Activated CD4-positive, alpha-beta T cell treated with anti-CD3 and anti-CD28 coated beads, Interleukin-2, Interleukin-6, amounts not matched to agents 100 ng/mL and 50 ng/mL, durations not matched to agents 16 hours and 8 hours (primary cell): ENCODE measurements at regions not wholly inside any gene's neighbourhood (a gene's known extent, or its start where the extent isn't known, plus 50 kb on each side); places are given as distances from the start of the nearest gene placed in this dataset.
"Not testable (repeated sequence)": the region's sequence is repeated elsewhere in the genome, so short reads cannot be mapped to it uniquely, and the experiment has no call there.

Experiments
- DNase-seq: peaks from one replicate; pipeline ENCODE4 v3.0.0-alpha.2; 2020

DNA sequence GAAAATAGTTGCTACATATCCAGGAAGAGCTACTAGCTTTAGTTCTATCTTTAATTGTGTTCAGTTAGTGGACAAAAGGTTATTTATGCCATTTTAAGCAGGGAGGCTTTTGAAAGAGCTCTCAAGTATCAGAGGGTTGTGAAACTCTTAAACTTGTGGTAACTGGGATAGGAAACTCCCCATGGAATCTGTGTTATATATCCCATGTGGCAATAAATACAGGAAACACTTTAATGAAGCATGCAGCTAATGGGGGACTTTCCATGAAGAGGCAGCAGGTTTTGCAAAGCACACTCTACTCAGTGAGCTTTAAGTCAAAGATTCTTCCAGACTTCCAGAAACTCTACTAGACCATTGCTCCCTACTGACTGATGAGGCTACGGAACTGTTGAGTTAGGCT, 805.0 kb upstream of the C9orf72 start:
- no peak for DNase-seq

DNA sequence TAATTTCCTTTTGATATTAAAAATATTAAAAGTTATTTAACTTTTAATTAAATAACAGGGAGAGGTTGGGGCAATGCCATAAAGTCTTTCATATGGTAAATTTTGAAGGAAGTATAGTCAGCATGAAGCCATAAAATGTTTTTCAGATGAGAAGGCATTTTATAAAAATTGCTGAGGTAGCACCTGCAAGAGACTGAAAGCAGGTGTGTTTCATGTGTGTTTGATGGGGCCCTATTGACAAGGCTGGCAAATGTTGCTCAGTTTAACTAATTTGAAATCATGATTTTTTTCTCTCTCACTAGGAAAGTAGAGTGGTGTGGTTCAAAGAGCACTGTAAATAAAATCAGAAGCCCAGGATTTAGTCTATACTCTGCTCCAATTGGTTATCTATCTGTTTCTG, 805.8 kb upstream of the C9orf72 start:
- DNase-seq: no peak

DNA sequence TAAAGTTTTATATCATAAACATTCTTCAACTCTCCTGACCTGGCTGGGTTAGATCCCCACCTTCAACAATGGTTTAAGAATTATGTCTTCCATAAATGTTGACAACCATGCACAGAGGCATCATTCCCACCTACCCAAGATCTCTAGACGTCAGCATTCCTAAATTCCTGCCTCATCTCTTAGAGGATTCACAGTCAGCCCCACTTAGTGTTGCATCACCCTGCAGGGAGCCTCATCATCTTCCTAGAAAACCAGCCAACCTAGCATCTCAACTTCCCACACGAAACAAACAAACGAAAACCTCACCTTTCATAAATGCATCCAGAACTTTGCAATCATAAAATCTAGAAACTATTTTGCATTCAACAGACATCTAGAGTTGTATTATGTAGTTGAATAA, 816.1 kb upstream of the C9orf72 start:
- DNase-seq: no peak

DNA sequence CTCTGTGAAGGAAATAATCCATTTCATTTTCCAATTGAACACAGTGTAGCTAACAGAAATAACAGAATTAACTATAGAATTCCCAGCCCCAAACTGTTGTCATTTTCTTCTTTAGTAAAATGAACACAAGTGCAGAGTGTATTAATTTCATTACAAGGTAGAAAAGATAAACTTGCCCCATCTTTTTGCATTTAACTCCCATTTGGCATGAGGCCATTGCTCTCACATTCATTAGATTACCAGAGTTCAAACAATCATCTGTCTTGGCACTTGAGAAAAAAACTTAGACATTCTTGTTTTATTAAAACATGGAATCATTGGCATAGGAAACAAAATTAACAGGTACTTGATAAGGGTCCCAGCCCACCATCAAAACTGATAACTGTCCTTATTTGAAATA, 821.5 kb upstream of the C9orf72 start:
- DNase-seq: no peak

DNA sequence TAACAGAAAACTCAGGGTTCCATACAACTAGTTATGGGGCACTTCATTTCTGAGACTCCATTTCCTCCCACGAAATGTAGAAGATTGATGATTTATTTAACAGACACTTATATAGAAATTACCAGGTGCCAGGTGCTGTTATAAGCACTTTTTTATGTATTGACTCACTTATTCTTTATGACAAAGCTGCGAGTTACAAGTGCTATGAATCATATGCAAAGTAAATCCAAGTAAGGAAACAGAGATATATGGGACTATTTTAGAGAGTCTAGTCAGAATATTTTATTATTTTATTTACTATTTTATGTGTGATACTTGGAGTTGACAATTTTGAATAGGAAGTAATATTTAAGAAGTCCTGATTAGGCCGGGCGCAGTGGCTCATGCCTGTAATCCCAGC, 822.8 kb upstream of the C9orf72 start:
- DNase-seq: no peak

DNA sequence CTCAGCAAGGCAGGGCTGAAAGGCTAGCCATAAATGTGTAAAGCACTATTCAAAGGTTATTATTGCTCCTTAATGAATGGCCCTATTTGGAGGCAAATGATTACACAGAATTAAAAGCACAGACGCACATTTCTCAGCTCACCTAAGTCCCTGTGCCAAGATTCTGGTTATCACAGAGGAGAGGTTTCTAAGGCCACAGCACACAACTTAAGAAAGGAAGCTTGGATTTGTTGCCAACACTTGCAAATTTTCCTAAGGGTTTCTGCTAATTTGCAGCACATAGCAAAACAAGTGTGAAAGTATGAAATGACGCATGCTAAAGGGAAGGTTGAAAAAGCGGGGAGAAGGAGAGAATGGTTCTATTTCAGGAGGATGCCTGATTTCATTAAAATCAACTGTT, 834.1 kb upstream of the C9orf72 start:
- no peak for DNase-seq

DNA sequence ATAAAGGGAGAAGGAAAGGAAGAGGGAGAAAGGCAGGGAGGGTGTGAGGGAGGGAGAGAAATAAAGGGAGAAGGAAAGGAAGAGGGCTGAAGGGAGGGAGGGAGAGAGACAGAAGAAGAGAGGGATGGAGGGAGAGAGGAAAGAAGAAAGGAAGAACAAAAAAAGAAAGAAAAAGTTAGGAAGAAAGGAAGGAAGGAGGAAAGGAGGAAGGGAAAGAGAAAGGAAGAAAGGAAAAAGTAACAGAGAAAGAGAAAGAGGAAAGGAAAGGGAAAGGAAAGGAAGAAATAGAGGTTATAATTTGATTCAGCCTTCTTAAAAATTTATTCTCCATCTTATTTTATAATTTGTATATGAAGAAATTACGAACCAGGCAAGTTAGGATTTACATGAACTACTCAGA, 836.6 kb upstream of the C9orf72 start:
- DNase-seq: no peak

DNA sequence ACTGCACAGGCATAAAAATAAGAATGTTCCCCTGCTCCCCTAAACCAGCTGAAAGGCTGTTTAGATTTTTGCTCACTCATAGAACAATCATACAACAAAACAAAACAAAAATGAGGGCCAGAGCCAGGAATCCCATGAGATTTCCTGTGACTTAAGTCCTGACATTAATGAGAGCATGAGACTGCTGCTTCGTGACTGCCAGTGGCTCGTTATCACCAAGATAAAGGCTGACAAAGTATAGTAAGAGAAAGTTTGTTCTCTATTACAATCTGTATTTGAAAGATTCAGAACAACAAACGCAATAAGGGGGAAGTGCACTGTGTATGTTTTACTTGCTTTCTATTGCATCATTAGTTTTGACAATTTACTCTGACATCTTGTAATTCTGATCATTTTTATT, 837.1 kb upstream of the C9orf72 start:
- no peak for DNase-seq

DNA sequence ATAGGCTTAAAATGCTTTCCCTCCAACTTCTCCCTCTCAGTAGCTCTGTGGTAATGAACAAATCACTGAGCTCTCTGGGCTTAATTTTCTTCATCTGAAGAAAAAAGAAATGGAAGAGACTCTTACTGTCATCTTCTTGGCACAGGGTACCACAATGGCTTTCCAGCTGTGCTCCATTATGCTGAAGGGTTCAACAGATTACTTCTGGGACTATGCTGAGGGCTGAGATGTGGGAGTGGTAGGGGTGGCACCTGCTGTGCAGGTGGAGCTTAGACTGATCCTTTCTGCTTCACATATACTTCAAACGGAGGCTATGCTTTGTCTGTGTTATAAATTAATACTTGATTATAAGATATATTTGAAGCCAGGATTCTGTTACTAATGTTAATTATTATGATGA, 840.2 kb upstream of the C9orf72 start:
- no peak for DNase-seq

DNA sequence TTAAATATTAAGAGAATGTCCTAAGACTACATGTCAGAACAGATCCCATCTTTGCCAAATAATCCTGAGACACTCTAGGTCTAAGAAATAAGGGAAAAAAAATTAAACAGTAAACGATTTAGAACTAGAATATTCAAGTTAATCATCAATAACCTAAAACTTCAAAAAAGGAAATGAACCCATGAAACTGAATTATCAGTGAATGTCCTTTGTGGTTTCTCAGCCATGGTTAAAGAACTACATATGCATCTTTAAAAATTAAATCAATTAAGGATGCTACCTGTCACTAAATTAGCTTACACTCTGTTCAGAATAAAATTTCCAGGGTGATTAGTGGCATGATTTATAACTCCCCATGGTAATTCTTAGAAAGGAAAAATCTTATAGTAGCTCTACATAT, 850.0 kb upstream of the C9orf72 start:
- no peak for DNase-seq

DNA sequence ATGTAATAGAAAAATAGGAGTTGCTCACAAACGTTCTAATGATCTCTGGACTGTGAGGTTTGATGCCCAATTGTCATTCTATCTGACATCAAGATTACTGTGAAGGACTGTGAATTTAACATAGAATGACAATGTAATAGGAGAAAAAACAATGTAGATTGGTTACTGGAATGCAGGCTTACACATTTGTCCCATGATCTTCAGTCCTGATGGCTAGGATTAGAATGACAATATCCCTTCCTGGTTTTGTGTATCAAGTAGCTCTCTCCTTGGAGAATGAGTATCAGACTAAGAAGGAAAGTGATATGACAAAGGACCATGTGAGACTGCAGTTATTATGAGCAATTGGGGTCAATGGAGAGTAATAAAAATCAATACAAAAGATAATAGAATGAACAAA, 862.2 kb upstream of the C9orf72 start:
- DNase-seq: no peak

DNA sequence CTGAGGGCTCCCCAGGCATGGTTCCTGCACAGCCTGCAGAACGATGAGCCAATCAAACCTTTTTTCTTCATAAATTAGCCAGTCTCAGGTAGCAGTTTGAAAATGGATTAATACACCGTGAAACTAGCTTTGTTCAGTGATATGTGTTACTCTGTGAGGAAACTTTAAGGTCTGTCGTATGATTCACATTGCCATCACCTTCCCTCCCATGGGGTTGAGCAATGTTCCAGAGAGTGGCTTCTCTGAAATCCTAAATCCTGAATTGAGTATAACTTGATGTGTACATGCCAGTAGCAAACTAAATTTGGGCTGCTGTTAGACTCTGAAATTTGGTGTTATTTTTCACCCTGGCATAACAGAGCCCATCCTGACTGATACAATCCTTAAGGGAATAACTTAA, 866.4 kb upstream of the C9orf72 start:
- DNase-seq: no peak

DNA sequence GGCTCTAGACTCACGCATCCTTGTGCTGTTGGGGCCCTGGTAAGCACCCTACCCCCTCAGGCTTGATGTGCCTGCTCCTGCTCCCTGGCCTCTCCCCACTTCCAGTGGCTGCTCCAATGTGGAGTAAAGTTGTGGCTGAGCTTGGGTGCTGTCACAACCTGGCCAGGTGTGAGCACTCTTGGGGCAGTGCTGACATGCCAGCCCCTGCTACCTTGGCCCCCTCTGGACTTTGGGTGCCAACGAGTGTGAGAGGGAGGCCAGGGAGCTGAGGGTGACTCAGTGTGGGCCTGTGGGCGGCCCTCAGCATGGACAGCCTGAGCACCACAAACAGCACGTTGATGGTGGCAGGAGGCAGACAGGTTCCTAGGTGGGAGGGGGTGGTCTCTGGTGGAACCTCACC, 870.2 kb upstream of the C9orf72 start:
- no peak for DNase-seq

DNA sequence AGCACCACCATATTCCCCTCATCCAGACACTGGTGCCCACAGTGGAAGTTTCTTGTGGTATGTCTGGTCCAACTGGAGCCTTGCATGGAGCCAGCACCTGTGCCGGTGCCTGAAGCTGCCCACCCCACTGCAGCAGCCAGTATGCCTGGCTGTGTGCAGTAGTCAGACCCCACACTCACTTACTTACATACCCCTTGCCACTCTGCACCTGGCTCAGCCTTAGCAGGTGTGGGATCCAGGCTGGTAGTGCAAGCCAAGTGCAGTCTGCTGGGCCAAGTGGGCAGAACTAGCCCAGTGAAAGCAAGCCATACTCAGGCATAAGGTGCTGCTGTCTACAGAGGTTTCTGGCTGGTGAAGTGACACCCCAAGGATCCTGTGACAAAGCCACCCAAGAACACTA, 871.4 kb upstream of the C9orf72 start:
- no peak for DNase-seq

DNA sequence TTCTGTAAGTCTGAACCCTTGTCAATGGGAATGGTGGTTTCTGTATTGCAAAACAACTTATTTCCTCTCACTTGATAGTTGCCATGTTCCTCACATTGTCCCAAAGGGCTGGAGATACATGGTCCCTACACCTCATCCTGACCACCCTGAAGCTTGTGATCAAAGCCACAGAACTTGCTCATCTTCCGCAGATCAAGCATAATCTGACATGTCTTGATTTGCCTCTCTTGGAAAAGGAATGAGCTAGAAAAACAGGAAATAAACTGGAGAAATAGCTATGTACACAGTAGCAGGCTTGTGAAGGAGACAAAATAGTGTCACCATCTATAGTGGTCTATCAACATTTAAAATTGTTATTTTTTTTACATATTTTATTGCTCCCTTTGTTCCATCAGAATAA, 871.9 kb upstream of the C9orf72 start:
- DNase-seq: no peak

DNA sequence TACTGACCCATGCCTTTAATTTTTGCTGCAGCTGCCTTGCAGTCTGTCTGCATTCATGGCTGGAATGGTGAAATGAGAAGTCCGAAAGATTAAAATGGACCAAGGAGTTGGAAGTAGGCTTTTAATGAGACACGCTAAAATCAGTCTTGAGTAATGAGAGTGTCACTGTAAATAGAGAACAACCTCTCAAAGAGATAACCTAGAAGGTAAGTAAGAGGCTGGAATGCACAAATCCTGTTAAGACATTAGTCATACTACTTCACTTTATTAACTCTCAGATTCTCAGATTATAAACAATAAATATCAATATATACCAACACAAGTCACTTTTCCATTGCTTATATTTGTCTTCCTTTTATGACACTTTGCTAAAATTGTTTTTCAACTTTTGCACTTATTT, 880.6 kb upstream of the C9orf72 start:
- DNase-seq: no peak

DNA sequence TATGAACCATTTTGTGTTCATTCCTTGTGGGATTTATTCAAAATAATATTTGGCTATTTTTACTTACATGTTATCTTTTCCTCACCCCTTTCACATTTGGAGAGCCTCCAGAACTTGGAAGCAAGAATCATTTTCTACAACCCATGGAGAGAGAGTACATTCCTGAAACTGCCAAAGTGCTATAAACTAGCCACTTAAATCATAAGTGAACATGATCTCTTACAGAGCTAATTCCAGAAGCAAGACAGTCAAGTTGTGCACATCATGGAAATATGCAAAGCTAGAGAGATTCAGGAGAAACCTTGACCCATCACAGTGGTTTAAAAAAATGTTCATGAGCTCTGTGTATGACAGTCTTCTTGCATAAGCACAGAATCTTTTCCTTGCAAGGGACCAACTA, 883.6 kb upstream of the C9orf72 start:
- DNase-seq: no peak

DNA sequence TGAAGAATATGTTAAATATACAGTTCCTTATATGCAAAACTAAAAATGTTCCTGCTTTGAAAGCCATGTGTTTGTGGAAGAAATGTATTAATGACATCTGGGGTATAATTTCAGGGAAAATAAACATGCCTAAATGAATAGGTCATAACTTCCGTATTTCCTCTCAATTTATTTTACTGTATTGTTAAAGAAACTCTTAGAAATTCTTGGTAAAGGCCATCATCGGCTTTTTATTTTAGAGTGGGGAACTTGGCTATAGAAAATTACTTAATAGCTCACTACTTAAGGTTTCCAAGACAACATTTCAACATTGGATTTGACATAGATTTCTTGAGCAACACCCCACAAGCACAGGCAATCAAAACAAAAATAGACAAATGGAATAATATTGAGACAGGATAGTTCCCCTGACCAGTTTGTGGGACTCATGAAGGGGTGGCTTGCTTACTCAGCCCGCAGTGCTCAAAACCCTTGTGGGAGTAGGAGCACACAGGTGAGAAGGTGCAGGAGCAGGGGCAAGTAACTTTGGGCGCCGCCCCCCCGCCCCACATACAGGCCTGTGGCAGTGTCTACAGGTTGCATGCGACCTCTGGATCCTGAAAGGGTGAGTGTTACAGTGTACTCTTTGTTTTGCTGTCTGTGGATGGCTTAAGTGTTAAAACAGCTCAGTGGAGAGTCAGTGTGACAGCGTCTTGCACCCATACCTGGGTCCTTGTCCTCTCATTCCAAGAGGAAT, 891.4 kb upstream of the C9orf72 start:
- DNase-seq: no peak

DNA sequence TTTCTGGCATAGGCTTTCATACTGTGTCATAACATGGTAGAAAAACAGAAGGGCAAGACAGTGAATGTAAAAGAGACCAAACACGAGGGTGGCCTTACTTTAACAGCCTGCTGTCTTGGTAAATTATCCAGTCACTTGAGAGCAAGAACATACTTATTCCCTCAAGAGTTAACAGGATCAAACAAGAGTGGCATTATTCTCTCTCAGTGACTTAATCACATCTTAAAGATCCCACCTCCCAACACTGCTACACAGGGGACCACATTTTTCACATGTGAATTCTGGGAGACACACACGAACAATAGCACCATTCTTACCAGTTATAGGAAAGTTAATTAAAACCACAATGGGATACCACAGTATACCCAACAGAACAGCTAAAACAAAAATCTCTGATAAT, 898.0 kb upstream of the C9orf72 start:
- no peak for DNase-seq

DNA sequence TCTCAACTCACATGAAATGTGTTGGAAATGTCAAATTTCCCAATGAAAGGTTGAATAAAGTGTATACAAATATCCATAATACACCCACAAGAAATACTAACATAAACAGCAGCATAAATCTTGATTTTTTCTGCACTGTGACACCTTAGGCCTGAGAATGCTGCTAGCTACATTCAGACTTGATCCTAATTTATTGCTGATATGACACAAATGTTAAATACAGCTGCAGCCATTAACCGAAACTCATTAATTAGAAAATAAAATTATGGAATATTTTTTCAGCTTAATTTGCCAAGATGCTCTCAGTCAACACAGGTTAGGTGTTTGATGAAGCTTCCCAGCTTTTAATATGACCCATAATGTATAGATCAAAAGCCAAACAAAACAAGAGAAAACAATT, 914.3 kb upstream of the C9orf72 start:
- no peak for DNase-seq

DNA sequence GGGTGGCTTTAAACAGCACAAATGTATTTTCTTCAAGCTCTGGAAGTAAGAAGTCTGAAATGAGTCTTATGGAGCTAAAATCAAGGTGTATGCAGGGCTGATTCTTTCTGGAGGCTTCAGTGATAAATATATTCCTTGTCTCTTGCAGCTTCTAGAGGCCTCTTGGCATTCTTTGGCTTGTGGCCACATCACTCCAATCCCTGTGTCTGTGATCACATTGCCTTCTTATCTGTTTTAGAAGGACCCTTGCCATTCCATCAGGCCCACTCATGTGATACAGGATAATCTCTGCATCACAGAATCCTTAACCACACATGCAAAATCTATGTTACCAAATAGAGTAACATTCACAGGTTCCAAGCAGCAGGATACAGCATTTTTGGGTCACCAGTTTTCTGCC, 917.8 kb upstream of the C9orf72 start:
- no peak for DNase-seq

DNA sequence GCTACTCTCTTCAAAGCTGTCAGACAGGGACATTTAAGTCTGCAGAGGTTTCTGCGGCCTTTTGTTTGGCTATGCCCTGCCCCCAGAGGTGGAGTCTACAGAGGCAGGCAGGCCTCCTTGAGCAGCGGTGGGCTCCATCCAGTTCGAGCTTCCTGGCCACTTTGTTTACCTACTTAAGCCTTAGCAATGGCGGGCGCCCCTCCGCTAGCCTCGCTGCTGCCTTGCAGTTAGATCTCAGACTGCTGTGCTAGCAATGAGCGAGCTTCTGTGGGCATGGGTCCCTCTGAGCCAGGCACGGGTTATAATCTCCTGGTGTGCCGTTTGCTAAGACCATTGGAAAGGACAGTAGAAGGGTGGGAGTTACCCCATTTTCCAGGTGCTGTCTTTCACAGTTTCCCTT, 924.9 kb upstream of the C9orf72 start:
- DNase-seq: not testable (repeated sequence)

DNA sequence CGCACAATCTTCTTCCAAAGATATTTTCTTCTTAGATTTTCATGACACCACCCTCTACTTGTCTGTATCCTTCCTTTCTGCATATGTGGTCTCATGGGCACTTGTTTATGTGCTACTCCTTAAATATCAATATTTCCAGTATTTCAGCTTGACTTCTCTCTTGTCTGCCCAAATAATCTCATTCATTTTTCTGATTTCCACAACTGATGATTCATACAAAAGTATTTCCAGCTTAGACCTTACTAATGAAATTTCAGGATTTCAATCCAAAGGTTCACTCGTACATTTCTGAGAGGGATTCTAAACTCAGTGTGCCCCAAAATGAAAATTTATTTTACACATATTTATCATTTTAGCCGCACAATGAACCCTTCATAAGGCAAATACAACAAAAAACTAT, 928.9 kb upstream of the C9orf72 start:
- DNase-seq: no peak

DNA sequence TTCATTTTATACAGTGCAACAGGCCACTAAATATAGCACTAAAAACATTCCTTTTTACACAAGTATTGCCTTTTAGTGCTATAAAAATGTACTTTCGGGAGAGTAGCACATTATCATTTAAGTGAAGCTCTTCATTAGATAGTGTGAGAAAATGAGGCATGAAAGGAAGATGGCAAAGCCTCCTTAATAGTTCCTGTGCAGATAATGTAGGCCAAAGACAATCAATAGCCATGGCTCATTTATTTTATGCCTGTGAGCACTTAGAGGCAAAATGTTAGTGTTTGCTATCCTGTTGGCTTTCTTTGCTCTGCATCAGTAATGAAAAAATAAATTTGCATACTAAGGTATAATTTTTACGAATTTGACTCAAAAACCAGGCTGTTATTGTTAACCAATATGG, 929.5 kb upstream of the C9orf72 start:
- DNase-seq: no peak

DNA sequence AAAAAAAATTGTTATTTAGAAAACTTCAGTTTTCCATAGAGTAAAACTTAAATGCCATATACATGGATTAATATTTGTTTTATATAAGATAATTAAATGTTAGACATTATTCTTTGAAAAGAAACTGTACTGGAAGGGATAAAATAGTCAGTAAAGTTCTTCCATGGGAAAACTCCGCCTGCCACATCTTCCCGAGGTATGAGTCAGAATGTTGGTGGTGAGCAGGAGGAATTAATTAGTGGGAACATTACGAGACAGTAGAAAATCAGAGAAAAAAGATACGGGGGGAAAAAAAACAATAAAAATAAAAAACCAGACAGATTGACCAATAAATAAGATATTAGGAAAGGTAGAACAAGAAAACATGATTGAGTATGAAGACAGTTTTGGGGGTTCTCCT, 930.3 kb upstream of the C9orf72 start:
- no peak for DNase-seq

DNA sequence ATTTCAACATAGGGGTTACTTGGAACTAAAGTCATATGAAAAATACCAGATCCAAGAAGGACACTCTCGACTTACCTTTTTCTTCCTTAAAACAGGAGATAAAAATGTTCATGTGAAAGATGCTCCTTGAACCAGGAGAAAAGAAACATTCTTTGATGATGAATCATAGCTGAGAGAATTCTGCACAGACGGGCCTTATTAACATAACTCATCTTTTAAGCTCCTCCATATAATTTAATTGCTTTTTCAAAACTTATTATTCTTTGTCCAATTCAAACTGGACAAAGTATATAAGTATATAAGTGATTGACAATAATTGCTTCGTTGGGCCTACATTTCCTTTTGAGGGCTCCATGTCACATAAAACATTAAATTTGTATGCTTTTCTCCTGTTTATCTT, 945.2 kb upstream of the C9orf72 start:
- DNase-seq: no peak
